ENCODE measurements at regions not wholly inside any gene's neighbourhood (a gene's known extent, or its start where the extent isn't known, plus 50 kb on each side); places are given as distances from the start of the nearest gene placed in this dataset.
"Not testable (repeated sequence)": the region's sequence is repeated elsewhere in the genome, so short reads cannot be mapped to it uniquely, and the experiment has no call there.

- DNase-seq = no peak
Measured at GRCh38 chr6:154602296-154602695, 91.8 kb upstream of the CNKSR3 start.

GRCh38 chr6:154602708-154603107 lies 92.2 kb upstream of the CNKSR3 start:
- no peak for DNase-seq

DNA sequence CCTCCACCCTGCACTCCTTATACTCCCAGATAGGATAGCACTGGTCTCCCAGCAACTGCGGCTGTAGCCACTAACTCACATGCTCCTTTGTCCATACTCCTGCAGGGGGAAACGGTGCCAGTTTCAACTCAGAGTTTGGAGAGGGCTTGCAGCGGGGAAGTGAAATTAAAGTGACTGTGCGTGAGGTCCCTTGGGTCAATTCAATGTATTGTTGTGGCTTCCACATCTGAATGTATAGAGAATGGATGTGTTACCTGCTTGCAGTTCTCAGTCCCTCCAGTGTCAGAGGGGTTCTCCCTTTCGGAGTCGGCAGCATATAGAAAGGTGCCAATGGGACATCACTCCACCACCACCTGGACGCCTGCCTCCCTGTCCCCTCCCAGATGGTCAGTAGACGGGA lies 93.6 kb upstream of the CNKSR3 start:
- no peak for DNase-seq

DNA sequence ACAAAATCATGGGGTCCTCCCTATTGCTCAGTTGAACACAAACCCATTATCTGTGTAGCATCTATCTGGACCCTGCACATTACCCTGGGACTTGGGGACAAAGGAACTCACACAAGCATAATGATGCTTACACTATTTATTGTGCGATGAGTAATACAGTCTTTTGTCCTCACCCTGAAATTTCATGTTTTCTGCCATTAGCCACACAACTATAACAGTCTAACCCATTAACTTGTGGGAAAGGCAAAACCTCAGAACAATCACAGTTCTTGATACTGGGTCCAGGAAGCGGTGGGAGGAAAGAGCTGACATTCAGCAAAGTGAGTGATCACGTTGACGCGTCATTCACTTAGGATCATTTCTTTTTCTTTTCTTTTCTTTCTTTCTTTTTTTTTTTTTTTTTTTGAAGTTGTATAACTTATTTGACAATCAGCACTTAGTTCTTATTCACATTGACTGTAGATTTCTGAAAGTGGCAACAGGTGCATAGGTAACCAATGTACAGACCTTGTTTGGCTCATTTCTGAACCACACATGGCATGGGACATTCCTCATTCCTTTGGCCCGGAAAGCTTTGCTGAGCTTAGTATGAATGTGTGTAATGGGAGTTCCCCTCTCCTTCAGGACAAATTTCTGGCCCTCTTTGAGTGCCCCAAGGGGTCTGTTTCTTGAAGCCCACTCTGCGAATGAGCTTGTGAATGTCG lies 94.8 kb upstream of the CNKSR3 start:
- no peak for DNase-seq

DNA sequence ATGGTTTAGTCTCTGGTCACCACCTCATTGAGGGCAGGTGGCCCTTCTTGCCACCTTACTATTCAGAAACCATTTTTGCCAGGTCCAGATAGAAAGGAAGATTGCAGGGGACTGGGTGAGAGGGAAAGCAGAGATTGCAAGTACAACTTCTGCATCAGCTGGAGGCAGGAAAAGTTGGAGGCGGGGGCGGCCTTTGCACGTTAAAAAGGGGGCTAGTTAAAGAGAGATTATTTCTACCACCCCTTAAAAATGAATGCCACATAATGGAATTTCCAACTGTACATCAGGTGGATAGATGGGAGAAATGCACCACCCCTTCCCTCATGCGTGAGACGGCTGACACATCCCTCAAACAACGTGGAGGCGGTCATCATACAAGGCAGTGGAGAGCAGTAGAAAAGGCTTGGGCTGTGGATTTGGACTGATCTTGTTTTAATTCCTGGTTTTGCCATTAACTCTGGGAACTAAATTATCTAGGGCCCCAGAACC lies 95.4 kb upstream of the CNKSR3 start:
- DNase-seq = no peak

DNA sequence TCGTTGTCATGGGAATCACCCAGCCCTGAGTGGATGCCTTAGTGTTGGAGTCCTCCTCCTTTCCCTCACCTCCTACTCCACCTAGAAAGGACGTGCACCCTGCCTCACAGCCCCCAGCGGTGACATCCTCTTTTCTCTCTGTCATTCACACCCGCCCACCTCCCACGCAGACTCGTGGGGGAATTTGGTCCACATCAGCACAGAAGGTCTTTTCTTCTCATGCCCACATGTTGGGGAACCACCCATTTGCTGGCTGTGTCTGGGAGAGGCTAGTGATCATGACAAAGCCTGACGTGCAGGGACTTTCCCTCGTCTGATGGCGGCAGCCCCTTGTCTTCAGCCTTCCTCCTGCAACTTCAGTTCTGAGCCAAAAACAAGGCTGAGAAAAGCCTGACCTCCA lies 96.0 kb upstream of the CNKSR3 start:
- no peak for DNase-seq

GRCh38 chr6:154606860-154607259 lies 96.4 kb upstream of the CNKSR3 start:
- no peak for DNase-seq

DNA sequence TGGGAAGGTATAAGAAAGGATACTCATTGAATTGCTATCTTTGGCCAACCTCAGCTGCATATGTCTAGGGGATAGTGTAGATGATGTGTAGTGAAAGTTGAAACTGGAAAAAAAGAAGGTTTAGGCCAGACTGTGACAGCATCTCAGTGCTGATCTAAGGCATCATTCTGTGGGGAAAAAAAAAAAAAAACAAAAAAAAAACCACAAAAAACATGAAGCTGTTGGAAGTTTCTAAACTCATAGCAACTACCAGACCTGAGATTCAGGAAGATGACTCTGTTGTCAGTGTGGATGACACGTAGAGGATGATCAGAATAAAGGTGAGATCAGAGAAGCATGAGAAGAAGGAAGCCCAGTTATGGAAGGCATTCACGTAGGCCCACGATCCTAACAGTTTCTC lies 100.8 kb upstream of the CNKSR3 start:
- no peak for DNase-seq

DNA sequence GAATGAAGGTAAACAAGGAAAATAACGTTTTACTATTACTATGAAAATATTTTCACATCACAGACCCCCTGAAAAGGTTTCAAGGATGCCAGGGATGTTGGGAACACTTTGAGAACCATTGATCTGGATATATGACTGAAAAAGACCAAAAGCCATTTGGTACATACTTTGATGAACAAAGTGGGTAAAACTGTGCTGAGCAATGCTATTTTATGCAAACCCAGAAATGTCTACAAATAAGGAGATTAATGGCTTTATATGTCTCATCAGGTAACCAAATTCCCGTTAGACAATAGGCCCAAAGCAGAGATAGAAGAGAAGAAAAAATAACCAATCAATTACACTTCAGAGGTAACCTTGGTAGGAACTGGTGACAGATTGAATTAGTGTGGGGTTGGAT lies 101.4 kb upstream of the CNKSR3 start:
- no peak for DNase-seq

DNA sequence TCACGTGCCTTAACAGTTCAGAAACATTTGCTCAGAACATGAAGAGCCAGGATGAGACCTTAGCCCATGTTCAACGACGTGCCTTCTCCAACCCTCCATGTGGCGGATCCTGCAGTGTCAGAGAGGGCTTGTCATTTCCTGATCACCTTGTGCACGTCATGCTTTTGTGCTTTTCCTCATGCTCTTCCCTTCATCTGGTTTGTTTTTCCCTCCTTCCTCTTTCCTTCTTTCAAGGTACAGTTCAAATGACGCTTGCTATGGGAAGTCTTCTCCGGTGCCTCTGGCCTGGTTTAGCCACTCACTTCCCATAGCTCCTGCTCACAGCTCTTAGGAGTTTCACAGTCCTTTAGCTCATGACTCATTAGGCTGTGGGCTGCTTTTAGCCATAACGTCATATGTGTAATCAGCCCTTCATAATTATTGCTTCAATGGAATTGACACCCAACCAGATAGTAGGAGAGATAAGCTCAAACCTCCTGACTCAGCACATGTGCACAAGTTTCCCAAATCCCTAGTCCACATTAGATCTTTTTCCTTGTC lies 102.7 kb upstream of the CNKSR3 start:
- no peak for DNase-seq

- no peak for DNase-seq
Measured at GRCh38 chr6:154614101-154614500, 103.6 kb upstream of the CNKSR3 start.

- no peak for DNase-seq
Measured at GRCh38 chr6:154614641-154615040, 104.2 kb upstream of the CNKSR3 start.

DNA sequence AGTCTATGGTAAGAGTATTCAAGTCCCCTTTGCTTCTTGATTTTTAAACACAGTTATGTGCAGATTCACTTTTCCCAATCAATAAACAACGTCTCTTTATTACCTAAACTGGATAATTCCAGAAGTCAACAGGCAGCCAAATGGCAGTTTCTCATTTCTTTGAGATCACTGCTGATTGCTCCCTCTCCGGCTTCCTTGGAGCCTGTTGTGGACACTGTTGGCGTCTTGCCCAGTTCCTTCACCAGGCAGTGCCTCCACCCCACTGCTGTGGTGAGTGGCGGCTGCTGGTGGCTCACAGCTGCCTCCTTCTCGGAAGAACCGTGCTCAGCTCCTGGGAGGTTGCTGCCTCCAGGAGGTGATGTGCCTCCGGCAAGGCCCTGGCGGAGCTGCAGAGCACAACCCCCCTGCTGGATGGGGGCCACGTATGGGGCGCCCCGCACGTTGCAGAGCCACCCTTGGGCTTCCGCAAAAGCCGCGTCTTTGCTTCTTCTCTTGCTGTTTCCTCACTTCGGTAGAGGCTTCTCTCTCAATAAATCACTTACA lies 105.1 kb upstream of the CNKSR3 start:
- peak; percentile 18 for DNase-seq

DNA sequence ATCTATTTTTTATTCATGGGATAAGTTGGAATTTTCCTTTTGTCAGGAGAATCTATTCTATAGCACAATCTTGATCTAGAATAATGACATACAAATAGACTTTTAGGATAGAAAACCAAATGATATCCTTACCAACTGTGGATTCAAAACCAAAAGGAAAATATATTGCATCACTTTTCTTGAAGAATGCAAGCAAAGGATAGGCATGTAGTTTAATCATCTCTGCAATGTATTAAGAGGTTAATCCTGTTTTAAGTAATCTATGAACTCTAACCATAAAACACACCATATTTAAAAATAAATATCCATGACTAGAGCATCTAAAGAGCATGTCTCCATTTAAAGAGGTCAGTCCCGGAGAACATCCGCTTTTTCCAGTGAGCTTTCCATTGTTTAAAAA lies 106.7 kb upstream of the CNKSR3 start:
- no peak for DNase-seq

GRCh38 chr6:154619146-154619545 lies 108.7 kb upstream of the CNKSR3 start:
- DNase-seq = no peak

DNA sequence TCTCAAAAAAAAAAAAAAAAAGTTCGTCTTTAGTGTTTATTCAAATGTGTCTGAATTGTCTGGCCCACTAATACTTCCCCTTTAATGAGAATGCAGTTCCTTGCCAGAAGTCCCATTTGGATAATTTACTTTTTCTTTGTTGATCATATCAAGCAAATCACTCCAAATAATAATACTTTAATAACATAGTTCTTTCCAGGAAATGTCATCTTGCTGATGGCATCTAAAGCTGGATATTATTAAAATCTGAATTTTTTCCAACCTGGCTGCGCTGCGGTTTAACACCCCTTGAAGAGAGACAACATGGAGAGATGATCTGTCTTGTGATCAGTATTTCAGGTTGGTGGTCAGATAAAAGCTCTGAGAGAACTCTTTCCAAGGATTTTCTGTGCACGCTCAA lies 111.2 kb upstream of the CNKSR3 start:
- DNase-seq = no peak

GRCh38 chr6:154622618-154623336 lies 110.4 kb upstream of the SCAF8 start:
- DNase-seq = no peak

DNA sequence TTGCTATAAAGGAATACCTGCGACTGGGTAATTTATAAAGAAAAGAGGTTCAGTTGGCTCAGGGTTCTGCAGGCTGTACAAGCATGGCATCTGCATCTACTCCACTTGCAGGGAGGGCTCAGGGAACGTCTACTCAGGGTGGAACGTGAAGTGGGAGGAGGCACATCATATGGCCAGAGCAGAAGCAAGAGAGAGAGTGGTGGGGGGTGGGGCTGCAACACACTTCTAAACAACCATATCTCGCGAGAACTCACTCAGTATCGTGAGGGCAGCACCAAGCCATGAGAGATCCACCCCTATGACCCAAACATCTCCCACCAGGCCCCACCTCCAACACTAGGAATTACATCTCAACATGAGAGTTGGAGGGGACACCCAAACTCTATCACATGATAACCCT lies 109.8 kb upstream of the SCAF8 start:
- DNase-seq = no peak

DNA sequence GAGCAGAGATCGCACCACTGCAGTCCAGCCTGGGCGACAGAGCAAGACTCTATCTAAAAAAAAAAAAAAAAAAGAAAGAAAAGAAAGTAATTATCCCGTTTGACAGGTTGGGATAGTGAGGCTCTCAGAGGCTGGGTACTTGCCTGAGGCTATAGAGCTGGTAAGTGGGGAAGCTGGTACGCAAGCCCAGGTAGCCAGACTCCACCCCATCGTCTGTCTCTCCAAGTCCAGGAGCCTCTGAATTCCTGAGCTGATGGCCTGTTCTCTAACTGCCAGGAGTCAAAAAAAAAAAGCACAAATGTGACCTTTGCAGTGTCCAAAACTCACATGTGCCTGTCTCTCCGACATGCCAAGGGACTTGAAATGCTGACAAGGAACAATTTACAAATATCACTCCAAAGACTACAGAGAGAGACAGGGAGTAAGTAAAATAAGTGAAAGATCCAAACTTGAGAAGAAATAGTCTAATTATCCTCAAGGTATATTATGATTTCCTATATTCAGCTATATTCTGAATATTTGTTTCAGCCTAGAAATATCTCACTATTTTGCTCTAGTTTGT lies 109.1 kb upstream of the SCAF8 start:
- no peak for DNase-seq

- DNase-seq = not testable (repeated sequence)
Measured at GRCh38 chr6:154624727-154625126, 108.5 kb upstream of the SCAF8 start.

DNA sequence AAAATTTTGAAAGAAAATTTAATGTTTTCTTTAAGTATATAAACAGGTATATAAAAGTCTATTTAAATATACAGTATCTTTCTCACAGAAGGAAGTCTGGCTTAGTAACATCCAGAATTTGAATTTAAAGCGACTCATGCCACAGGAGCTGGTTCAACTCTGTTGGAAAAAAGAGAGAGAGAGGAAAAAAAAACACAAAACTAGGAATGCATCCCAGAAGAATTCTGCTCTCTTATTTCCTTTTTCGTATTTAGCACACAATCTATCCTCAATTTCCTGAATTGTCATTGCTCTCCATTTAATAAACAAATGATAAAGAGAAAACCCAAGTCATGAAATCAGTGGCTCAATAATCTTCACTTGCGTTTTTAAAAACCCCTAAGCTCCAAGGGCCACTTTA lies 107.5 kb upstream of the SCAF8 start:
- no peak for DNase-seq

- DNase-seq = no peak
Measured at GRCh38 chr6:154629127-154629526, 104.1 kb upstream of the SCAF8 start.

- DNase-seq = no peak
Measured at GRCh38 chr6:154632119-154632518, 101.1 kb upstream of the SCAF8 start.

DNA sequence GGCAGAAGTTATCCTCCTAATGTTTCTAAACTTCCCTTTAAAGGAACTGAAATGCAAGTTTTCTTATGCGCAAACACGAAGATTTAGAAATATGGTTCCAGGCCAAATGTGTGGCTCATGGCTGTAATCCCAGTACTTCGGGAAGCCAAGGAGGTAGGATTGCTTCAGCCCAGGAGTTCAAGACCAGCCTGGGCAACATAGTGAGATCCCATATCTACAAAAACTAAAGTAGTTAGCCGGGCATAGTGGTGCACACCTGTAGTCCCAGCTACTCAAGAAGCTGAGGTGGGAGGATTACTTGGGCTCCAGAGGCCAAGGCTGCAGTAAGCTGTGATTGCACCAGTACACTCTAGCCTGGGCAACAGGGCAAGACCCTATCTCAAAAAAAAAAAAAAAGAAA lies 95.8 kb upstream of the SCAF8 start:
- no peak for DNase-seq

Data from NCI-H187 treated with DMSO at 0.1 percent for 48 hours (cell line).